Uterus (tissue), 2 donors: ENCODE measurements at regions not wholly inside any gene's neighbourhood (a gene's known extent, or its start where the extent isn't known, plus 50 kb on each side); places are given as distances from the start of the nearest gene placed in this dataset.

Source experiments
- CTCF ChIP-seq, 4 experiments: fragments of 200-600 bp in 2 of 4; fragments of 450-650 bp in 2 of 4; sonication (generic) in 2 of 4; IDR thresholded peaks; one replicate each; pipeline ENCODE4 v1.5.1; 2016 to 2019; ENCODE audit warnings: antibody characterized with exemption in 4 of 4, mild to moderate bottlenecking in 2 of 4, moderate library complexity in 1 of 4
- POLR2A ChIP-seq, 2 donors: fragments of 450-650 bp; IDR thresholded peaks; one replicate each; pipeline ENCODE4 v1.6.1; 2016; ENCODE audit warnings: antibody characterized with exemption in 2 of 2, mild to moderate bottlenecking in 1 of 2, moderate library complexity in 1 of 2

DNA sequence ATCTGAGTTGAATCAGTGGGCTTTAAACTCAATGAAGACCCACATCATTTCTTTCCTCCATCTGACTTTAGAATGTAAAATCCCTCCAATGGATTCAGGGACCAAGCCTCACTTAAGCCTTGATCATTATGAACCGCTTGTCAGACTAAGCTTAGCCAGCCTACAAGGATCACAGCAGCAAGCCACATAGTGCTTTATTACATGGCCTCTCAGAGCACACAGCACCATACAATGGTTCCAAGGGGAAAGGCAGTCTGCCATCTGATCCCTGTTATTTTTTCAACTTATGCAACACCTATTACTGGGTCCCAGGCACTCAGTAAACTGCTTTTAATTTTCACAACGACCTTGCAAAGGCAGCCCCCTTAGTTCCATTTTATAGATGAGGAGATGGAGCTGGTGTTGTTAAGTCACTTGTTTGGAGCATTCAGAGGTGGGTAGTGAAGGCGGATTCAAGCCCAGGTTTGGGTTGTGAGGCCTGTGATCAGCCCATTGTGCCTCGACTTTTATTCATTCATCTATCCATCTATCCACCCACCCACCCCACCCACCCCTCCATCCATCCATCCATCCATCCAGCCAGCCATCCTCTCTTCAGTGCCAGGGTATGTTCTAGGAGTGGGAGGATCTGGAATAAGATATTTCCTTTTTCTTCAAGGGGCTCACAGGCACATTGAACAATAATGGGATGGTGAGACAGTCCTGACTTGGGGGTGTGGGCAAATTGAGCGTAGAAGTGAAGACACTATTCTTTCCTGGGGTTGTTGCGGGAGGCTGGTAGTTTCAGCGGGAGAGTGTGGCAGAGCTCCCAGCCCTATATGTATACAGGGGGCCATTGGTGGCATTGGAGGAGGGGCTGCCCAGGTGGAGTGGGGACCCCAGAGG is 141.2 kb downstream of the MYCN start:
- TF ChIP-seq CTCF (IDR thresholded peaks at IDR 0.05): no peak
- no peak for TF ChIP-seq POLR2A (IDR thresholded peaks at IDR 0.05)
